Hepatocyte (in vitro differentiated cells): ENCODE measurements at regions not wholly inside any gene's neighbourhood (a gene's known extent, or its start where the extent isn't known, plus 50 kb on each side); places are given as distances from the start of the nearest gene placed in this dataset.
"Not testable (repeated sequence)": the region's sequence is repeated elsewhere in the genome, so short reads cannot be mapped to it uniquely, and the experiment has no call there.

Experiments
- DNase-seq: peaks from one replicate; pipeline ENCODE4 v3.0.0-alpha.2; 2016; ENCODE audit warnings: low spot score
- H2AFZ ChIP-seq: fragments of 200-600 bp; sonication (generic); 2 replicates; pipeline ENCODE4 v1.6.0; 2016; ENCODE audit warnings: antibody characterized with exemption, mild to moderate bottlenecking
- H3K27ac ChIP-seq: fragments of 200-600 bp; sonication (generic); 2 replicates; pipeline ENCODE4 v1.5.1; 2016; ENCODE audit warnings: mild to moderate bottlenecking
- H3K27me3 ChIP-seq: fragments of 200-600 bp; sonication (generic); 2 replicates; pipeline ENCODE4 v1.6.1; 2016
- H3K36me3 ChIP-seq: fragments of 200-600 bp; sonication (generic); replicated peaks from 2 replicates; pipeline ENCODE4 v1.5.1; 2016; ENCODE audit warnings: low read depth; ENCODE audit not compliant: insufficient read depth
- H3K4me1 ChIP-seq: fragments of 200-600 bp; sonication (generic); 2 replicates; pipeline ENCODE4 v1.5.1; 2016; ENCODE audit warnings: mild to moderate bottlenecking, moderate library complexity; ENCODE audit not compliant: insufficient read depth
- H3K4me2 ChIP-seq: fragments of 200-600 bp; sonication (generic); 2 replicates; pipeline ENCODE4 v1.6.0; 2016
- H3K4me3 ChIP-seq: fragments of 200-600 bp; sonication (generic); 2 replicates; pipeline ENCODE4 v1.5.1; 2016; ENCODE audit warnings: mild to moderate bottlenecking
- H3K79me2 ChIP-seq: fragments of 200-600 bp; sonication (generic); 2 replicates; pipeline ENCODE4 v1.6.0; 2017; ENCODE audit warnings: mild to moderate bottlenecking
- H3K9me2 ChIP-seq: fragments of 200-600 bp; sonication (generic); replicated peaks from 2 replicates; pipeline ENCODE4 v1.6.0; 2017; ENCODE audit warnings: mild to moderate bottlenecking; ENCODE audit not compliant: insufficient read depth
- H3K9me3 ChIP-seq: fragments of 200-600 bp; sonication (generic); 2 replicates; pipeline ENCODE4 v1.5.1; 2016; ENCODE audit warnings: low read depth, mild to moderate bottlenecking
- H4K20me1 ChIP-seq: fragments of 200-600 bp; sonication (generic); 2 replicates; pipeline ENCODE4 v1.6.0; 2016; ENCODE audit warnings: mild to moderate bottlenecking; ENCODE audit not compliant: insufficient read depth, poor library complexity, severe bottlenecking
- CTCF ChIP-seq: fragments of 200-600 bp; sonication (generic); IDR thresholded peaks from 2 replicates; pipeline ENCODE4 v1.5.1; 2016; ENCODE audit warnings: antibody characterized with exemption, mild to moderate bottlenecking; ENCODE audit not compliant: poor library complexity
- EZH2 ChIP-seq: fragments of 200-600 bp; sonication (generic); IDR thresholded peaks from 2 replicates; pipeline ENCODE4 v1.6.1; 2016; ENCODE audit warnings: antibody characterized with exemption, mild to moderate bottlenecking, borderline replicate concordance
- EZH2phosphoT487 ChIP-seq: fragments of 200-600 bp; sonication (generic); IDR thresholded peaks from one replicate; pipeline ENCODE4 v1.6.1; 2018; ENCODE audit warnings: antibody characterized with exemption, mild to moderate bottlenecking, low read depth, moderate library complexity; ENCODE audit not compliant: unreplicated experiment, severe bottlenecking
- WGBS: methylation state at CpG from one replicate; pipeline ENCODE4 v1.1.6; 2016; ENCODE audit warnings: low lambda C conversion rate; ENCODE audit errors: missing lambda C conversion rate; 5-methylcytosine and 5-hydroxymethylcytosine counted together

GRCh38 chr20:48374031-48374907 is 453.5 kb downstream of the PREX1 start:
- not testable (repeated sequence) for H4K20me1 ChIP-seq, H2AFZ ChIP-seq, H3K27ac ChIP-seq, H3K27me3 ChIP-seq, H3K9me2 ChIP-seq, H3K4me2 ChIP-seq, H3K4me1 ChIP-seq, H3K79me2 ChIP-seq, H3K36me3 ChIP-seq, H3K9me3 ChIP-seq, H3K4me3 ChIP-seq
- TF ChIP-seq CTCF, result peak; percentile 41
- 53% methylated on average over 26 of the region's 26 CpGs for WGBS
- peak; percentile 49 for DNase-seq

DNA sequence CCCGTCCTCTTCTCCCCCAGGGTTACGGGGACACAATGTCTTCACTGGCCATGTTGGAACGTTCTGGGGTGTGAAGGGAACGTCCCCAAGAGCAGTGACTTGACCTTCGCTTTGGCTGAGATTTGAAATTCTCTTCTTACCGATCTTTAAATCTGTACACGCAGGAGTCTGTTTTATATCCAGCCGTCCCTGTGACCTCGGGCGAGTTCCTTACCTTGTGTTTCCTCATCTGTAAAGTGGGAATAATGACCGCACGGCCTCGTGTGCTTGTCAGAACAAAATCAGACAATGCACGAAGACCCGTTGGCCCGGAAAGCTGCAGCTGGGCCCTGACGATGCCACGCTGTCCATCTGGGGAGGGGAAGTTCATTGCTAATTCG is 454.3 kb downstream of the PREX1 start:
- Histone ChIP-seq H3K4me3 (no peak overlapping the region), H3K9me2 (no peaks in the 10 kb centered on the region), H2AFZ (no peak overlapping the region), H3K9me3 (no peaks in the 10 kb centered on the region), H3K4me2 (no peak overlapping the region), H3K4me1 (peaks cover 11% of the 10 kb centered on the region), H3K27ac (no peak overlapping the region), H3K79me2 (no peaks in the 10 kb centered on the region), H4K20me1 (no peaks in the 10 kb centered on the region), H3K36me3 (no peaks in the 10 kb centered on the region), H3K27me3 (no peaks in the 10 kb centered on the region)
- 91% methylated on average over 19 of the region's 19 CpGs for WGBS
- no peak for DNase-seq
- TF ChIP-seq EZH2phosphoT487, result no peak
- no peak for TF ChIP-seq EZH2
- TF ChIP-seq CTCF, result no peak

GRCh38 chr20:48372851-48373554 is 454.8 kb downstream of the PREX1 start:
- not testable (repeated sequence) for H3K9me2 ChIP-seq, H4K20me1 ChIP-seq, H3K27me3 ChIP-seq, H2AFZ ChIP-seq, H3K27ac ChIP-seq, DNase-seq, H3K9me3 ChIP-seq, H3K4me2 ChIP-seq, H3K4me3 ChIP-seq, H3K79me2 ChIP-seq, H3K36me3 ChIP-seq
- WGBS, result 85% methylated on average over 35 of the region's 35 CpGs
- H3K4me1 ChIP-seq, result peaks cover 12% of the 10 kb centered on the region

DNA sequence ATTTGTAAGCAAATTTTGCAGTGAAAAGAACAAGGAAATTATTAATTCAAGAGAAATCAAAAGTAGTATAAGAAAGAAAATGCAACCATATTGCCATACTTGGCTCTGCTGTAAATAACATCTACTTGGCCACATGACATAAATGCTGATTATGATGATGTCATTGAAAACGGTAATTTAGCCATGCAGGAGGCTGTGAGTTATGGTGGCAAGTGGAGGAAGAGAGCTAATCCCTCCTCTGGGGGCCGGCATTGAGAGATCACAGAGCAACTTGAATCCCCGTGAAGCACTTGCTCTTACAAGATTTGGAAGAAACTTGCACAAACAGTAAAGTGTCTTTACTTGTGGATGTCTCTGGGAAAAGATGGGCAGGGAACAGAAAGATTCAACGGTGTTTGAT is 456.6 kb downstream of the PREX1 start:
- no peaks in the 10 kb centered on the region for H3K9me3 ChIP-seq

GRCh38 chr20:48368580-48369021 is 459.2 kb downstream of the PREX1 start:
- peak; percentile 16 for DNase-seq
- Histone ChIP-seq H3K27ac (peak overlapping the region; percentile 43), H3K4me1 (peaks cover 11% of the 10 kb centered on the region), H3K4me2 (peak overlapping the region; percentile 16)
- 65% methylated on average over 9 of the region's 10 CpGs for WGBS
- not testable (repeated sequence) for H3K9me3 ChIP-seq, H3K36me3 ChIP-seq, H3K4me3 ChIP-seq, H3K27me3 ChIP-seq, H3K79me2 ChIP-seq, H3K9me2 ChIP-seq, H2AFZ ChIP-seq, H4K20me1 ChIP-seq

More for the DNA sequence above, 456.6 kb downstream of the PREX1 start:
- Histone ChIP-seq H4K20me1 (no peaks in the 10 kb centered on the region), H3K4me2 (no peak overlapping the region), H3K4me1 (peaks cover 16% of the 10 kb centered on the region), H3K27ac (no peak overlapping the region), H3K4me3 (no peak overlapping the region), H3K36me3 (no peaks in the 10 kb centered on the region), H2AFZ (no peak overlapping the region), H3K9me2 (no peaks in the 10 kb centered on the region), H3K27me3 (no peaks in the 10 kb centered on the region), H3K79me2 (no peaks in the 10 kb centered on the region)
- 90% methylated on average over 4 of the region's 4 CpGs for WGBS
- TF ChIP-seq CTCF (no peak), EZH2phosphoT487 (no peak), EZH2 (no peak)
- DNase-seq, result no peak
